Sigmoid colon (tissue), 4 donors: ENCODE measurements at regions not wholly inside any gene's neighbourhood (a gene's known extent, or its start where the extent isn't known, plus 50 kb on each side); places are given as distances from the start of the nearest gene placed in this dataset.

Experiments
- POLR2A ChIP-seq, 2 donors: fragments of 450-650 bp; IDR thresholded peaks; one replicate each; pipeline ENCODE4 v1.6.1; 2016; ENCODE audit warnings: antibody characterized with exemption in 2 of 2, mild to moderate bottlenecking in 2 of 2, moderate library complexity in 2 of 2
- POLR2AphosphoS5 ChIP-seq, 4 donors: sonication (generic); formaldehyde crosslinking; IDR thresholded peaks; one replicate each; pipeline ENCODE4 v1.6.1; 2017; ENCODE audit warnings: antibody characterized with exemption in 4 of 4
- TF ChIP-seq, protein P1 (sequence below), 4 experiments: fragments of 450-650 bp in 3 of 4; fragments of 200-600 bp in 1 of 4; IDR thresholded peaks; one replicate each; pipeline ENCODE4 v1.5.1; 2016 to 2019; ENCODE audit warnings: antibody characterized with exemption in 4 of 4, mild to moderate bottlenecking in 3 of 4, moderate library complexity in 2 of 4

DNA sequence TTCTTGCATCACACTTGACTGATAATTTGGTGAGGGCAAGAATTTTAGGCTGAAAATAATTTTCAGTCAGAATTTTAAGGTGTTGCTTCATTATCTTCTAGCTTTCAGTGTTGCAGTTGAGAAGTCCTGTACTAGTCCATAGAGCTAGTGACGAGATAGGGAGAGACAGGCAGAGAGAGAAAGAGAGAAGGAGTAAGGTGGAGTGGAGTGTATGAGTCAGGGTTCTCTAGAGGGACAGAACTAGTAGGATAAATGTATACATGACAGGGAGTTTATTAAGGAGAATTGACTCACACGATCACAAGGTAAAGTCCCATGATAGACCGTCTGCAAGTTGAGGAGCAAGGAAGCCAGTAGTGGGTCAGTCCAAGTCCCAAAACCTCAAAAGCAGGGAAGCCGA is 127.2 kb downstream of the UTP18 start:
- TF ChIP-seq POLR2A (IDR thresholded peaks at IDR 0.05) (no peak), POLR2AphosphoS5 (IDR thresholded peaks at IDR 0.05) (no peak)
- TF ChIP-seq, protein P1, sequence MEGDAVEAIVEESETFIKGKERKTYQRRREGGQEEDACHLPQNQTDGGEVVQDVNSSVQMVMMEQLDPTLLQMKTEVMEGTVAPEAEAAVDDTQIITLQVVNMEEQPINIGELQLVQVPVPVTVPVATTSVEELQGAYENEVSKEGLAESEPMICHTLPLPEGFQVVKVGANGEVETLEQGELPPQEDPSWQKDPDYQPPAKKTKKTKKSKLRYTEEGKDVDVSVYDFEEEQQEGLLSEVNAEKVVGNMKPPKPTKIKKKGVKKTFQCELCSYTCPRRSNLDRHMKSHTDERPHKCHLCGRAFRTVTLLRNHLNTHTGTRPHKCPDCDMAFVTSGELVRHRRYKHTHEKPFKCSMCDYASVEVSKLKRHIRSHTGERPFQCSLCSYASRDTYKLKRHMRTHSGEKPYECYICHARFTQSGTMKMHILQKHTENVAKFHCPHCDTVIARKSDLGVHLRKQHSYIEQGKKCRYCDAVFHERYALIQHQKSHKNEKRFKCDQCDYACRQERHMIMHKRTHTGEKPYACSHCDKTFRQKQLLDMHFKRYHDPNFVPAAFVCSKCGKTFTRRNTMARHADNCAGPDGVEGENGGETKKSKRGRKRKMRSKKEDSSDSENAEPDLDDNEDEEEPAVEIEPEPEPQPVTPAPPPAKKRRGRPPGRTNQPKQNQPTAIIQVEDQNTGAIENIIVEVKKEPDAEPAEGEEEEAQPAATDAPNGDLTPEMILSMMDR (IDR thresholded peaks at IDR 0.05): no peak
